ENCODE measurements at regions not wholly inside any gene's neighbourhood (a gene's known extent, or its start where the extent isn't known, plus 50 kb on each side); places are given as distances from the start of the nearest gene placed in this dataset.

DNA sequence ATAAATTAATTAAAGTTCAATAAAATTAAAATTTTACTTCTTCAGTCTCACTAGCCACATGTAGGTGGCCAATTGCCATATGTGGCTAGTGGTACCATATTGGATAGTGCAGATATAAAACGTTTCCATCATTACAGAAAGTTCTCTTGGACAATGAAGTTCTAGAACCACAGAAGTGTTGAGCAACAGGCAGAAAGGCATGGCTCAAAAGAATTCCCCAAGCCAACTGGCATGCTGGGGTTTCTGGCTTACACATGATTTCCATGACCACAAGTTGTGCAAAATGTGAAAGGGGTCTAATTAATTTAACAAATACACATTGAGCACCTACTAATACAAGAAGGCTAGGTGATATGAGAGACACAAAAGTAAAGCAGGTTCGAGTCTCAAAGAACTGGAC lies 72.2 kb upstream of the CDC42BPA start:
- Histone ChIP-seq H3K36me3 (replicated peaks in 1 of 2) (no peaks in the 10 kb centered on the region), H3K27ac (no peak overlapping the region), H3K27me3 (no peaks in the 10 kb centered on the region), H3K4me3 (no peak overlapping the region), H3K9me3 (replicated peaks in 1 of 3) (no peaks in the 10 kb centered on the region), H3K4me1 (replicated peaks in 1 of 2) (no peaks in the 10 kb centered on the region)
- WGBS, 4 donors = 63 to 72% (median 67%) methylated on average over 2 of the region's 2 CpGs
- intact Hi-C loops (cut with DNase I) = no loop called here
- no peak for TF ChIP-seq POLR2A (IDR thresholded peaks at IDR 0.05)
- TF ChIP-seq, protein P1, sequence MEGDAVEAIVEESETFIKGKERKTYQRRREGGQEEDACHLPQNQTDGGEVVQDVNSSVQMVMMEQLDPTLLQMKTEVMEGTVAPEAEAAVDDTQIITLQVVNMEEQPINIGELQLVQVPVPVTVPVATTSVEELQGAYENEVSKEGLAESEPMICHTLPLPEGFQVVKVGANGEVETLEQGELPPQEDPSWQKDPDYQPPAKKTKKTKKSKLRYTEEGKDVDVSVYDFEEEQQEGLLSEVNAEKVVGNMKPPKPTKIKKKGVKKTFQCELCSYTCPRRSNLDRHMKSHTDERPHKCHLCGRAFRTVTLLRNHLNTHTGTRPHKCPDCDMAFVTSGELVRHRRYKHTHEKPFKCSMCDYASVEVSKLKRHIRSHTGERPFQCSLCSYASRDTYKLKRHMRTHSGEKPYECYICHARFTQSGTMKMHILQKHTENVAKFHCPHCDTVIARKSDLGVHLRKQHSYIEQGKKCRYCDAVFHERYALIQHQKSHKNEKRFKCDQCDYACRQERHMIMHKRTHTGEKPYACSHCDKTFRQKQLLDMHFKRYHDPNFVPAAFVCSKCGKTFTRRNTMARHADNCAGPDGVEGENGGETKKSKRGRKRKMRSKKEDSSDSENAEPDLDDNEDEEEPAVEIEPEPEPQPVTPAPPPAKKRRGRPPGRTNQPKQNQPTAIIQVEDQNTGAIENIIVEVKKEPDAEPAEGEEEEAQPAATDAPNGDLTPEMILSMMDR (IDR thresholded peaks at IDR 0.05) = no peak
- no peak for DNase-seq

DNA sequence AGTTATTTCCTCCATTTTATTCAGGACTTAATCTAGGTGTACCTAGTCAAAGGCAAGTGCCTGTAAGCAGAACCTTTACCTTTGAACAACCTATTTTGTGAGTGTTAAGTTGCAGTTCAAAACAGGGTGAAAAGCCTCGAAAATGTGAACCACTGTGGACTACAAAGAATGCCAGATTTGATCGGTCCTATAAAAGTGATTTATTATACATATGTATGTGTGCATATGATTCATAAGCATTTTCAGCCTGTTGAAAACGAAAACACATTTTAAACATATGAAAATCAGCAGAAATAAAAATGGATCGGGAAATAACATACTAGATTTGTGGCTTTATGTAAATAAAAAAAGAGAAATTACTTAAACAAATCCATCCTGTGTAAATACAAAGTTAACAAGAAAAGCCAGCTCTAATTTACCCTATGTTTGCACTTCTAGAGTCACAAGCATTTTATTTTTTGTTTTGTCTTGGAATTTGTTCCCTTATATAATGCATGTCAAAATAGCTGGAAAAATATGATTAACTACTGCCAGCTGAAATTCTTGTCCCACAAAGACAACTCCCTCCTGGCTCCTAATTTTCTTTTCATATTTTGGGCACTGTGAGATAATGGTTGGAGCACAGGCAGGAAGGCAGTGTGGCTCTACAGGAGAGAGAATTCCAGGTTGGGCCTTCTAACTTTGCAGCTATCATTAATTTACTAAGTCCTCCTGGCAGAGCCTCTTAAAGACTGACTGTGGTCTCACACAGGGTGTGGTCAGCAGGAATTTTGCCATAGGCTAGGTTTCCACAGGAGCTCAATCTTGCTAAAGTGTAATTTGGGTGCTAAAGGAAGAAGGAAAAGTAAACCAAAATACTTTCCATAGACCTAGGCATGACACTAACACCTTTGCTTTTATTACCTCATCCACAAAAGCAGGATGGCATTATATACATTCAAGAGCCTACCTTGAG lies 70.2 kb upstream of the CDC42BPA start:
- H3K4me1 ChIP-seq (replicated peaks in 1 of 2) = no peaks in the 10 kb centered on the region
- no peak overlapping the region for H3K4me3 ChIP-seq
- no peaks in the 10 kb centered on the region for H3K27me3 ChIP-seq
- TF ChIP-seq POLR2A (IDR thresholded peaks at IDR 0.05) = no peak
- TF ChIP-seq, protein P1 (IDR thresholded peaks at IDR 0.05) = no peak
- H3K36me3 ChIP-seq (replicated peaks in 1 of 2) = no peaks in the 10 kb centered on the region
- intact Hi-C loops (cut with DNase I) = no loop called here
- no peaks in the 10 kb centered on the region for H3K9me3 ChIP-seq (replicated peaks in 1 of 3)
- WGBS, 4 donors = 54 to 88% (median 74%) methylated on average over 4 of the region's 4 CpGs
- H3K27ac ChIP-seq = no peak overlapping the region
- no peak for DNase-seq

DNA sequence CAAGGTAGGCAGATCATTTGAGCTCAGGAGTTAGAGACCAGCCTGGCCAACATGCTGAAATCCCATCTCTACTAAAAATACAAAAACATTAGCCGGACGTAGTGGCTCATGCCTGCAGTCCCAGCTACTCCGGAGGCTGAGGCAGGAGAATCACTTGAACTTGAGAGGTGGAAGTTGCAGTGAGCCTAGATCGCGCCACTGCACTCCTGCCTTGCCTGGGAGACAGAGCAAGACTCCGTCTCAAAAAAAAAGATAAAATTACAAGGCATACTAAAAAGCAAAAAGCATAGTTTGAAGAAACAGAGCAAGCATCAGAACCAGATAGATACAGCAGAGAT lies 61.2 kb upstream of the CDC42BPA start:
- no peaks in the 10 kb centered on the region for H3K36me3 ChIP-seq (replicated peaks in 1 of 2)
- H3K27ac ChIP-seq = no peak overlapping the region
- 91 to 96% (median 94%) methylated on average over 6 of the region's 6 CpGs for WGBS, 4 donors
- intact Hi-C loops (cut with DNase I) = no loop called here
- no peak overlapping the region for H3K4me3 ChIP-seq
- H3K9me3 ChIP-seq (replicated peaks in 1 of 3) = no peaks in the 10 kb centered on the region
- DNase-seq = no peak
- no peaks in the 10 kb centered on the region for H3K4me1 ChIP-seq (replicated peaks in 1 of 2)
- no peak for TF ChIP-seq POLR2A (IDR thresholded peaks at IDR 0.05)
- TF ChIP-seq, protein P1 (IDR thresholded peaks at IDR 0.05) = no peak
- no peaks in the 10 kb centered on the region for H3K27me3 ChIP-seq

DNA sequence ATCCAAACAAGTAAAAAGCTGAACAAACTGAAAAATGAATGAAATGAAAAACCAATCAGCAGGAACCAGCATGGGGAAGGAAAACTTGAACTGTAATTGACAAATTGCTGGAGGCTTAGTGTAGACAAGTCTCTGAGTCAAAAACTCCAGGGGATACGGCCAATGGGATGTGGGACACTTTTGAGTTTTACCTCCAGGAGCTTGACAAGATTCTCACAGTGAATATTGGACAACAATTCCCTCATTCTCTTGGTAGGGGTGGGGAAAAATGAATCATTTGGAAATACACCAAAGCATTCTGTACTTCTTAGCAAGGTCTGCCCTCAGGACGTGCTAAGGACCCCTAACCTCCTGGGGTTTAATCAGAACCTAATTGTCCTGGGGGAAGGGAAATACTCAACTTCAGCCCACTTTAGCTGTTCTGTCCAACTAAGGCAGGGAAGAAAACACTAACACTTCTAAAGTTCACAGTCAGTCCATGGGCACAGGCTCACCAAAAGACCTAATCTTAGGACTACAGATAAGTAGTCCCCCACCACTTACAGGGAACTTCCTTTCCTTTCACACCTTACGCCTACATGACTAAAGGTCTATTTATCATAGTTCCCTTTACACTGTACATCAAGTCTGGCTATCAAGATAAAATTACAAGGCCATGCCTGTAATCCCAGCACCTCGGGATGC lies 60.7 kb upstream of the CDC42BPA start:
- intact Hi-C loops (cut with DNase I) = no loop called here
- TF ChIP-seq, protein P1 (IDR thresholded peaks at IDR 0.05) = no peak
- TF ChIP-seq POLR2A (IDR thresholded peaks at IDR 0.05) = no peak
- no peaks in the 10 kb centered on the region for H3K4me1 ChIP-seq (replicated peaks in 1 of 2)
- WGBS, 4 donors = 61 to 73% (median 65%) methylated on average over 4 of the region's 4 CpGs
- H3K27ac ChIP-seq = no peak overlapping the region
- H3K9me3 ChIP-seq (replicated peaks in 1 of 3) = no peaks in the 10 kb centered on the region
- DNase-seq = no peak
- H3K4me3 ChIP-seq = no peak overlapping the region
- H3K27me3 ChIP-seq = no peaks in the 10 kb centered on the region
- H3K36me3 ChIP-seq (replicated peaks in 1 of 2) = no peaks in the 10 kb centered on the region
